Stomach (tissue), 8 donors: ENCODE measurements at regions not wholly inside any gene's neighbourhood (a gene's known extent, or its start where the extent isn't known, plus 50 kb on each side); places are given as distances from the start of the nearest gene placed in this dataset.

ENCODE experiments used
- DNase-seq, 2 donors: peaks; one replicate each; pipeline versions ENCODE4 v3.0.0 to v3.0.0-alpha.2; 2013 to 2019
- H3K27ac ChIP-seq, 5 donors: fragments of 200-600 bp in 4 of 5; sonication (generic) in 4 of 5; one replicate each; pipeline ENCODE4 v1.5.1; 2013 to 2019; ENCODE audit warnings: mild to moderate bottlenecking in 1 of 5, moderate library complexity in 1 of 5
- H3K27me3 ChIP-seq, 3 donors: fragments of 200-600 bp; sonication (generic); one replicate each; pipeline ENCODE4 v1.5.1; 2017 to 2019; ENCODE audit warnings: mixed run types in 1 of 3
- H3K36me3 ChIP-seq, 4 donors: fragments of 200-600 bp; sonication (generic); 1 replicate in 3 of 4; 2 replicates in 1 of 4; pipeline ENCODE4 v1.5.1; 2016 to 2019
- H3K4me1 ChIP-seq, 4 donors: fragments of 200-600 bp; sonication (generic); one replicate each; pipeline ENCODE4 v1.5.1; 2016 to 2019
- H3K4me3 ChIP-seq, 4 donors: fragments of 200-600 bp; sonication (generic) in 3 of 4; one replicate each; pipeline ENCODE4 v1.5.1; 2016 to 2019; ENCODE audit warnings: mild to moderate bottlenecking in 1 of 4
- H3K9me3 ChIP-seq, 4 donors: fragments of 200-600 bp; sonication (generic); one replicate each; pipeline ENCODE4 v1.5.1; 2016 to 2019
- CTCF ChIP-seq, 7 experiments: fragments of 450-650 bp in 4 of 7; fragments of 200-600 bp in 3 of 7; sonication (generic) in 3 of 7; IDR thresholded peaks; one replicate each; pipeline ENCODE4 v1.5.1; 2016 to 2019; ENCODE audit warnings: antibody characterized with exemption in 7 of 7, control low read depth in 2 of 7, mild to moderate bottlenecking in 1 of 7
- EP300 ChIP-seq: sonication (generic); formaldehyde crosslinking; IDR thresholded peaks from one replicate; pipeline ENCODE4 v1.6.1; 2017; ENCODE audit warnings: antibody characterized with exemption
- POLR2A ChIP-seq, 4 donors: fragments of 450-650 bp; IDR thresholded peaks; one replicate each; pipeline ENCODE4 v1.6.1; 2016; ENCODE audit warnings: antibody characterized with exemption in 4 of 4, control low read depth in 2 of 4, mild to moderate bottlenecking in 1 of 4, moderate library complexity in 1 of 4
- POLR2AphosphoS5 ChIP-seq, 3 donors: sonication (generic); formaldehyde crosslinking; IDR thresholded peaks; one replicate each; pipeline ENCODE4 v1.6.1; 2016; ENCODE audit warnings: antibody characterized with exemption in 3 of 3
- WGBS, 5 donors: extraction: QIAGEN DNeasy Blood & Tissue Kit in 3 of 5; methylation state at CpG; one replicate each; pipeline versions ENCODE4 v1.1.5 to v1.1.7; 2013 to 2018; 5-methylcytosine and 5-hydroxymethylcytosine counted together
- intact Hi-C: fragments of 100-400 bp; cut with DNase I; formaldehyde crosslinking; loops from one replicate; pipeline ENCODE4 v1.15.1; 2023; ENCODE audit warnings: low total_unique reads
- donor health status: healthy with polysubstance abuse.
- donor health status: Bipolar disorder and iron deficiency.
- donor health status: healthy.

DNA sequence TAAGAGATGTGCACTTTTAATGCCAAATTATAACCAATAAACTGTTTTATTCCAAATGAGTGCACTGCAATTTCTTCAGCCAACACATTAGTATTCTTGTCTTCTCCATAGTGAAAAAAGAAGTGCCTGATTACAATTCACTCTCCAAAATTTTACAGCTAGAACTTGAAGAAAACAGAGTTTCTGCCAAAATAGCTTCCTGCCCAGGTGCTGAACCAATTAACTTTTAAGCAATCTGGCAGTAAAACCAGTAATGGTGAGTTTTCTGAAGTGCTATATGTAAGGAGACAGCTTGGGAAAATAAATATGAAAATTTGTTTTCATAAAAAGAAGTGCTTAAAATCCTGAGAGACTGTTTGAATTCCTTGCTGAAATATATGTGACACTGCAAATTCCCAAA is 266.0 kb upstream of the NT5E start:
- no peak overlapping the region for H3K27ac ChIP-seq
- no peak for DNase-seq
- H3K36me3 ChIP-seq = no peaks in the 10 kb centered on the region
- TF ChIP-seq EP300 (no peak), POLR2AphosphoS5 (IDR thresholded peaks at IDR 0.05) (no peak), POLR2A (IDR thresholded peaks at IDR 0.05) (no peak)
- peaks cover 0 to 9% (median 0%) of the 10 kb centered on the region in 4 donors for H3K9me3 ChIP-seq
- intact Hi-C loops = no loop called here
- H3K4me1 ChIP-seq = no peaks in the 10 kb centered on the region
- no peaks in the 10 kb centered on the region for H3K27me3 ChIP-seq
- no peak overlapping the region for H3K4me3 ChIP-seq

- no peak for TF ChIP-seq POLR2A (IDR thresholded peaks at IDR 0.05)
- no peak for TF ChIP-seq EP300
- TF ChIP-seq POLR2AphosphoS5 (IDR thresholded peaks at IDR 0.05) = no peak
- no peak for TF ChIP-seq CTCF (IDR thresholded peaks at IDR 0.05)
- no peak overlapping the region for H3K27ac ChIP-seq
- no peaks in the 10 kb centered on the region for H3K27me3 ChIP-seq
- no peaks in the 10 kb centered on the region for H3K4me1 ChIP-seq
- H3K36me3 ChIP-seq = no peaks in the 10 kb centered on the region
- no peak overlapping the region for H3K4me3 ChIP-seq
- H3K9me3 ChIP-seq = peaks cover 0 to 14% (median 2%) of the 10 kb centered on the region in 4 donors
- DNase-seq = no peak
- intact Hi-C loops = no loop called here
Measured at GRCh38 chr6:85172705-85173104, 277.2 kb upstream of the NT5E start.

DNA sequence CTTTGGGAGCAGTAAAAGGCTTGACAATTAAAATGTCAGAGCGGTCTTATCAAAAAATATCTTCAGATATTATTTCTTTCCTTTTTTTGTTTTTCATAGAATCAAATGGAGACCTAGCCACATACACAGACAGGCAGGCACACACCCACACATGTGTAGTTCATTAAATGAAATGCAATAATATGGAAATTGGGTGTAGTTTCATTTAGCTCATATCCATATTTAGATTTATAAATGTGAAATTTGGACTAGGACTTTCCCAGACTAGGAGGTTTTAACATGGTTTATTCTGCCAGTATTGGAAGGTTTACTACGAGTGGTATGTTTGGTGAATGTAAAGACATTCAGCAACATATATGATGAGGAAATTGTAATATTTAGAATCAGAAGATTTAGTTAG is 277.7 kb upstream of the NT5E start:
- TF ChIP-seq POLR2AphosphoS5 (IDR thresholded peaks at IDR 0.05) = no peak
- no peak for TF ChIP-seq EP300
- no peak for TF ChIP-seq CTCF (IDR thresholded peaks at IDR 0.05)
- no peak for TF ChIP-seq POLR2A (IDR thresholded peaks at IDR 0.05)
- Histone ChIP-seq H3K36me3 (no peaks in the 10 kb centered on the region), H3K4me3 (no peak overlapping the region), H3K9me3 (peaks cover 0 to 14% (median 2%) of the 10 kb centered on the region in 4 donors), H3K27ac (no peak overlapping the region), H3K4me1 (no peaks in the 10 kb centered on the region), H3K27me3 (no peaks in the 10 kb centered on the region)
- intact Hi-C loops = no loop called here
- 69 to 82% (median 72%) methylated on average over 2 of the region's 2 CpGs for WGBS, 5 donors
- no peak for DNase-seq

DNA sequence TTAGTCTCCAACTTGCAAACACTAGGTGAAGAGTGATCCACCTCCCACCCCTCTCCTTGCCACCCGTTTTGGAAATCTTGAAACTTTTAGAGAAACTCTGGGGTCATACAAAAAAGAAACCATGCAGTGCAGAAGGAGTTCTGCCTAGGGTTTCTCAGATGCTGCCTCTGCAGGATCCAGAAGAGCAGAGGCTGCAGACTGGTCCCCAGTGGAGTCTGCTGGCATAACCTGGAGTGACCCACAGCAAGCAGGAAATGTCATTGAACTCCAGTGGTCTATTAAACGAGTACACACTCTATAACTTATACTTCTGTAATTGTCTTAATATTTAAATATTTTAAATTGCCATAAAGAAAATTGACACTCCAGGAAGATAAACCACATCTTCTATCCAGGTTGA is 280.7 kb upstream of the NT5E start:
- 25 to 37% (median 35%) methylated on average over 2 of the region's 2 CpGs for WGBS, 5 donors
- H3K27me3 ChIP-seq = no peaks in the 10 kb centered on the region
- no peaks in the 10 kb centered on the region for H3K36me3 ChIP-seq
- intact Hi-C loops = no loop called here
- no peaks in the 10 kb centered on the region for H3K4me1 ChIP-seq
- H3K9me3 ChIP-seq = peaks cover 0 to 1% (median 0%) of the 10 kb centered on the region in 4 donors
- TF ChIP-seq POLR2AphosphoS5 (IDR thresholded peaks at IDR 0.05) (no peak), CTCF (IDR thresholded peaks at IDR 0.05) (no peak), POLR2A (IDR thresholded peaks at IDR 0.05) (no peak), EP300 (no peak)
- no peak overlapping the region for H3K4me3 ChIP-seq
- no peak overlapping the region for H3K27ac ChIP-seq
- DNase-seq = no peak

DNA sequence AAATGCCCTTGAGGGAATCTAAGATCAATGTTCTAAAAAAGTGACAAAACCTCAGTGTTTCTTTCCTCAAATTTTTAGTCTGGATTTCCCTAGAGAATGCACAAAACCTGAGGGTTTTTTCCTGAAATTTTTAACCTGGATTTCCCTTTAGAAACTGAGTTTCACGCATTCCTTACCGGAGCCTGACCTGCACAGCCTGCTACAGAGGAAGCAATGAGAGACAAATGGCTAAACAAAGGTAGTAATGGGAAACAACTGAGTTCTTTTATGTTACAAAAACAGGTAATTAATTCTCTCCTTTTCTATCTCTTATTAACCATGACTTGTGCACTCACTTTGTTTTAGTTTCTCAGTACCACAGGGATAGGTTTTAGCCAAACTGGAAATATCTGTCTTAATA is 281.7 kb upstream of the NT5E start:
- no peaks in the 10 kb centered on the region for H3K36me3 ChIP-seq
- WGBS, 5 donors = 68 to 82% (median 76%) methylated on average over 2 of the region's 2 CpGs
- TF ChIP-seq CTCF (IDR thresholded peaks at IDR 0.05) (no peak), POLR2AphosphoS5 (IDR thresholded peaks at IDR 0.05) (no peak), POLR2A (IDR thresholded peaks at IDR 0.05) (no peak), EP300 (no peak)

More for the DNA sequence above, 281.7 kb upstream of the NT5E start:
- H3K9me3 ChIP-seq = no peaks in the 10 kb centered on the region
- DNase-seq = no peak
- H3K4me3 ChIP-seq = no peak overlapping the region
- no peaks in the 10 kb centered on the region for H3K4me1 ChIP-seq
- intact Hi-C loops = no loop called here
- no peak overlapping the region for H3K27ac ChIP-seq
- H3K27me3 ChIP-seq = no peaks in the 10 kb centered on the region
